ENCODE measurements at regions not wholly inside any gene's neighbourhood (a gene's known extent, or its start where the extent isn't known, plus 50 kb on each side); places are given as distances from the start of the nearest gene placed in this dataset.

DNA sequence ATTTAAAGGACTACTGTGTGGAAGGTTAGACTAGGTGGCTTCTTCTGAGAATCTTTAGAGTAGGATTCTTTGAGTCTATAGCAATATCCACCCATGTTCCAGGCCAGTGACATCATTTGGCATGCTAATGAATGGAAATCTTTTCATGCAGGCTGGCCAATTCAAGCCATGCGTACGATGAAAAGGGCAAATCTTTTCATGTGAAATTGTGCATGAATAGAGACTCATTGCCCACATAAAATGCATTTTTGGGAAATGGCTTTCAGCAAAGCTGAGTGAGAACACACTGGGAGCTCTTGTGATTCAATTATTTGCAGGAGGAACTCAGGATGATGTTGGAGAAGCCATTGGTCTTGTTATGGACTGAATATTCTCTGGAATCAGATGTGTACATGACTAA lies 324.9 kb upstream of the DAB1 start:
- no peak for DNase-seq (ENCODE audit: extremely low read depth in 1 of 11, low read depth in 9 of 11, low spot score in 4 of 11)

- DNase-seq (ENCODE audit: extremely low read depth in 1 of 11, low read depth in 9 of 11, low spot score in 4 of 11): no peak
Measured at GRCh38 chr1:57747818-57748217, 324.0 kb upstream of the DAB1 start.

GRCh38 chr1:57741521-57741920 lies 317.7 kb upstream of the DAB1 start:
- DNase-seq (ENCODE audit: extremely low read depth in 1 of 11, low read depth in 9 of 11, low spot score in 4 of 11): no peak

GRCh38 chr1:57736940-57737339 lies 313.1 kb upstream of the DAB1 start:
- no peak for DNase-seq (ENCODE audit: extremely low read depth in 1 of 11, low read depth in 9 of 11, low spot score in 4 of 11)

- no peak for DNase-seq (ENCODE audit: extremely low read depth in 1 of 11, low read depth in 9 of 11, low spot score in 4 of 11)
Measured at GRCh38 chr1:57729181-57729580, 305.3 kb upstream of the DAB1 start.

- no peak for DNase-seq (ENCODE audit: extremely low read depth in 1 of 11, low read depth in 9 of 11, low spot score in 4 of 11)
Measured at GRCh38 chr1:57727121-57727520, 303.3 kb upstream of the DAB1 start.

DNA sequence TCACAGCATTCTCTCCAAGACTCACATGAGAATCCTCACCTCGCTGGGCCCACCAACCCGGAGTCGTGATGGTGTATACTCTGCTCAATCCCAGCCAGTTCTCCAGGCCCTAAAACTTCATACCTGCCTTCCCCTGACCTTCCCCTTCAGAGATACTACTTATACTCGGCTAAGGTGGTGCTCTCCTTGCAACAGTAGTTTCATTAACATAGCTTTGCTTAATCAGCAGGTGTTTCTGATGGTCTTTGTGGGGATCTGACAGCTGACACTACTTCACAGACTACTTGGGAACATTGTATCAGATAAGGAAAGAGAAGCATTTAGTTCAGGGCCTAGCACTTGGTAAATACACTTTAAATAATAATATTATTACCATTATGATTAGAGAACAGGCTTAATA lies 301.5 kb upstream of the DAB1 start:
- no peak for DNase-seq (ENCODE audit: extremely low read depth in 1 of 11, low read depth in 9 of 11, low spot score in 4 of 11)

DNA sequence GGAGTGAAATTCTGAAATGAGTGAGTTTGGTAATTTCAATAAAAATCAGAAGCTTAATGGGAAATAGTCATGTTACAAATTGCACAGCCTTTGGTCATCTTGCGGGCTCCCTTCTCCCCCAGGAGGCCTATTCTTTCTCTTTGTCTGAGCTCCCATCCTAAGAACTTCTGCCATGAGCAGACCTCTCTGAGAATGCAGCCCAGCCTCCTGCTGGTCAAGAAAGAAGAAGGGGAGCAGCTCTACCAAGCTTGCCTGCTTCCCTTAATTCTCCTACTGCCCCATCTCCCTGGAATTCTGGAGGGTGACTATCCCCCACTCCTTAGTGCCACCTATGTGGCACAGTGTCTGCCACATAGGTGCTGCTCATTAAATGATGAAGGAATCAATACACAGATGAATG lies 300.7 kb upstream of the DAB1 start:
- no peak for DNase-seq (ENCODE audit: extremely low read depth in 1 of 11, low read depth in 9 of 11, low spot score in 4 of 11)

GRCh38 chr1:57722285-57722978 lies 298.6 kb upstream of the DAB1 start:
- no peak for DNase-seq (ENCODE audit: extremely low read depth in 1 of 11, low read depth in 9 of 11, low spot score in 4 of 11)

GRCh38 chr1:57721001-57721400 lies 297.1 kb upstream of the DAB1 start:
- no peak for DNase-seq (ENCODE audit: extremely low read depth in 1 of 11, low read depth in 9 of 11, low spot score in 4 of 11)

- DNase-seq (ENCODE audit: extremely low read depth in 1 of 11, low read depth in 9 of 11, low spot score in 4 of 11): no peak
Measured at GRCh38 chr1:57719274-57719673, 295.4 kb upstream of the DAB1 start.

DNA sequence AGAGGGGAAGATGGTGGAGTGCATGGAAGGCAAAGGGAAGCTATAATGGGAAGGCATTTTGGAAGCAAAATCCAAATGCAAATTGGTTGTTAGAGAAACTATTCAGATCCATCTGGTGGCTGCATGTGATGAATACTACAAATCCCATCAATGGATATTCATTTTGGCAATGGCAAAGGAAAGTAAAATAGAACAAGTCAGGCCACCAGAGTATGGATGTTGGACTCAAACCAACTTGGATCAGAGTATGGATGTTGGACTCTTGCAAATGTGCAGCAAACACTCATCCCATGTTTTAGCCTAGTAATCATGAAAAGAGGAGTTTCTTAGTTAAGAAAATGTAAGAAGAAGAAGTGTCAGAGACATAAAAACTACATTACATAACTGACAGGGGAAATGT lies 289.6 kb upstream of the DAB1 start:
- DNase-seq (ENCODE audit: extremely low read depth in 1 of 11, low read depth in 9 of 11, low spot score in 4 of 11): no peak

DNA sequence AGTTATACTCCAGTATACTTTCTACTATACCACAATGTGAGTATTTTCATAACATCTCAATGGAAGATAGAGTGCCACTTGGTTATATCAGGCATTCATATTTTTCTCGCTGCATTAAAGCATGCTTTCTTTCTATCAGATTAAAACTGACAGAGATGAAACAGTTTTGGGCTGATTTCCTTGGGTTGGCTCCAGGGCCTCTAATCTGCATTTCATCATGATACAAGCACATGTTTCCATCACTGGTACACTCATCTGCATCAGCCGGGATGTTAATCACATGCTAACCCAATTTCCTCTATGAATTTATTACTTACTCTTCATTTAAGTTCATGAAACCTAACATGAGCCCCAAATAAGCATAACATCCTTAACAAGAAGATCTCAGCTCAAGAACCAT lies 289.0 kb upstream of the DAB1 start:
- DNase-seq (ENCODE audit: extremely low read depth in 1 of 11, low read depth in 9 of 11, low spot score in 4 of 11): no peak

GRCh38 chr1:57711326-57711725 lies 287.5 kb upstream of the DAB1 start:
- no peak for DNase-seq (ENCODE audit: extremely low read depth in 1 of 11, low read depth in 9 of 11, low spot score in 4 of 11)

DNA sequence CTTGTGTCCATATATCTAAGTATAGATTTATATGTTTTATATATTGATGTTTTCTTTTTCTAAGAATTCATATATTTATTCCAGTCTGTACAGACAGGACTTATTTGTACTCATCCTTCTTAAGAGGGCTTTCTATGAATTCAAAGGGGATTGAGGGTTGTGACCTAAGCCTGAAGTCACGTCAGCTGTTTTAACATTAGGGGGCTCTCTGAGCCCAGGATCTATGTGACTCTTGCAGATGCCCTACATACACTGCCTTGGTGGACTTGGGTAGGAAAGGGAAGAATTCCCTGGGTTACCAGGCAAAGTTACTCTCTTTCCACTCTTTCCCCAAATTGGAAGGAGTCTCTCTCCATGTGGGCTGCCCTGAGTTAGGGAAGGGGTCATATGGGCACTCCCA lies 283.8 kb upstream of the DAB1 start:
- DNase-seq (ENCODE audit: extremely low read depth in 1 of 11, low read depth in 9 of 11, low spot score in 4 of 11): no peak

GRCh38 chr1:57704811-57705210 lies 281.0 kb upstream of the DAB1 start:
- no peak for DNase-seq (ENCODE audit: extremely low read depth in 1 of 11, low read depth in 9 of 11, low spot score in 4 of 11)

- DNase-seq (ENCODE audit: extremely low read depth in 1 of 11, low read depth in 9 of 11, low spot score in 4 of 11): no peak
Measured at GRCh38 chr1:57704231-57704630, 280.4 kb upstream of the DAB1 start.

DNA sequence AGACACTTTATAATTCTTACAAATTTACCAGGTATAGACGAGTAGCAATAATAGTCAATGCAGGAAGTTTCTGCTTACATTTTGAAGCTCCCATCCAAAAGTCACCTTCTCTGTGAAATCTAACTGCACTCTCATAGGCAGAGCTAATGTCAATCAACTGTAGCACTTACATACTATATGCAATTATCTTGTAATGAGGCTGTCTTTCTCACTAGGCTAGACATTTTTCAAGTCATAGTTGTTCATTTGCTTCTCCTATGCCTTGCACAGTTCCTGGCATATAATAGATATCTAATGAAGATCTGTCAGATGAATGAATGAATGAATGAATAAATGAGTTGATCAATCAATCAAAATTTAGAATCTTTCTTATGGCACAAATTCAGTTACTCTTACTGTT lies 273.0 kb upstream of the DAB1 start:
- DNase-seq (ENCODE audit: extremely low read depth in 1 of 11, low read depth in 9 of 11, low spot score in 4 of 11): no peak

DNA sequence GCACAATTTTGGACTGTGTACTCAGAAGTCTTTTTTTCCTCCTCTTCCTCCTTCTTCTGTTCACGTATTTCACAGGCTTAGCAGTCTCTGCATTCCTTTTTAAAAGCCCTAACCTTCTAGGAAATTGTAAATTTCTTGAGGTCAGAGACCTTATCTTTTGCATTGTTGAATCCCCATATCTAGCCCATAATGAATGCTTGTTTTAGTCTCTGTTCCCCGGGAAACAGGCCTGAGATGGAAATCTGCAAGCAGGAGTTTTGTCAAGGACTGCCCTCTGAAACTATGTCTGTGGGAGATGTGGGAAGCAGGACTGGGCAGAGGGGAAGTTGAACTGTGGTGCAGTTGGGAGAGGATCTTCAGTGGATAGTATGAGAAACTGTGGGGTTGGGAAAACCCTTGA lies 272.2 kb upstream of the DAB1 start:
- no peak for DNase-seq (ENCODE audit: extremely low read depth in 1 of 11, low read depth in 9 of 11, low spot score in 4 of 11)

DNA sequence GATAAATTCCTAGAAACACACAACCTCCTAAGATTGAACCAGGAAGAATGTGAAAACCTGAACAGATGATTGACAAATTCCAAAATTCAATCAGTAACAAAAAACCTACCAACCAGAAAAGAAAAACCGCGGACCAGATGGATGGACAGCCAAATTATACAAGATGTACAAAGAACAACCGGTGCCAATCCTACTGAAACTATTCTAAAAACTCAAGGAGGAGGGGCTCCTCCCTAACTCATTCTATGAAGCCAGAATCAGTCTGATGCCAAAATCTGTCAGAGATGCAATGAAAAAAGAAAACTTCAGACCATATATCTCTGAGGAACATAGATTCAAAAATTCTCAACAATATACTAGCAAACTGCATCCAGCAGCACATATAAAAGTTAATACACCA lies 262.4 kb upstream of the DAB1 start:
- DNase-seq (ENCODE audit: extremely low read depth in 1 of 11, low read depth in 9 of 11, low spot score in 4 of 11): no peak

DNA sequence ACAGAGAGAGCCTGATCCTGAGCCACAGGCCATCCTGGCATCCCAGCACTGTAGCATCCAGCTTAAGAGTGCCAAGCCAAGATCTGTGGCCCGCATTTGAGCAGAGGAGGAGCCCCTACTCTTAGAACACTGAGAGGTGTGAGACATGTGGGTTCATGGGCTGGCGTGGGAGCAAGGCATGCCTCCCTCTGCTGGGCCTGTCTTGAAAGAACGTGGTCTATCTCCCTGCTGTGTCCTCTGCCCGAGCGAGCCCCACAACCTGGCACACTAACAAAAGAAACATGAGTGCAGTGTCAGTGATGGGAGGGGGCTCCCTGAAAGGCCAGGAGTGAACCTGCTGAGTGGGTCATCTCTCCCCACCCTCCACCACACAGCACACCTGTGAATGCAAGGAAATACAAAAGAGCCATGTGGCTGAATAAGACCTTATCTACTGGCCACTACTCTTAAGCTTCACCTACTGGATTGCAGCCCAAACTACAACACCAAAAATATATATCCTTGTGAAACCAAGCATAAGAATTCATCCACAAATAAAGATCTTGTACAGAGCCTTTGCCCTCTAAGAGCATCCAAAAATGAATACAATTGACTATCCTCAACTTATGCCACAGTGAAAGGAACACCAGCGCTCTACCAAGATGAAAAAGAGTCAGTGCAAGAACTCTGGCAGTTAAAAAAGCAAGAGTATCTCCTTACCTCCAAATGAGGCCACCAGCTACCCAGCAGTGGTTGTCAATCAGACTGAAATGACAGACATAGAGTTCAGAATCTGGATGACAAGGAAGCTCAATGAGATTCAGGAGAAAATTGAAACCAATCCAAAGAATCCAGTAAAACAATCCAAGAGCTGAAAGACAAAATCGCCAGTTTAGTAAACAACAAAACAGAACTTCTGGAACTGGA lies 259.4 kb upstream of the DAB1 start:
- no peak for DNase-seq (ENCODE audit: extremely low read depth in 1 of 11, low read depth in 9 of 11, low spot score in 4 of 11)

Measured in renal cortex interstitium (tissue), 11 donors.